CD4-positive, alpha-beta T cell treated with Interleukin-4 for 4 hours (primary cell): ENCODE measurements at regions not wholly inside any gene's neighbourhood (a gene's known extent, or its start where the extent isn't known, plus 50 kb on each side); places are given as distances from the start of the nearest gene placed in this dataset.

Source experiments
- DNase-seq: peaks from one replicate; pipeline ENCODE4 v3.0.0-alpha.2; 2020

GRCh38 chr3:147943265-147943945 lies 534.2 kb downstream of the ZIC1 start:
- DNase-seq, result no peak

- DNase-seq, result no peak
These were observed 536.9 kb downstream of the ZIC1 start for GRCh38 chr3:147945968-147946519.

- DNase-seq, result no peak
These were observed 547.5 kb downstream of the ZIC1 start for GRCh38 chr3:147956615-147957014.

GRCh38 chr3:147958754-147959153 lies 549.6 kb downstream of the ZIC1 start:
- DNase-seq, result no peak

GRCh38 chr3:147960786-147961185 lies 551.6 kb downstream of the ZIC1 start:
- no peak for DNase-seq

- DNase-seq, result no peak
These were observed 553.4 kb downstream of the ZIC1 start for GRCh38 chr3:147962408-147963164.

- DNase-seq, result no peak
These were observed 554.5 kb downstream of the ZIC1 start for GRCh38 chr3:147963711-147964110.

- no peak for DNase-seq
These were observed 566.0 kb downstream of the ZIC1 start for GRCh38 chr3:147975165-147975564.

GRCh38 chr3:147977001-147977400 lies 567.8 kb downstream of the ZIC1 start:
- DNase-seq, result no peak

GRCh38 chr3:147987549-147987948 lies 578.4 kb downstream of the ZIC1 start:
- DNase-seq, result no peak

- no peak for DNase-seq
These were observed 580.2 kb downstream of the ZIC1 start for GRCh38 chr3:147989344-147989743.

GRCh38 chr3:148002705-148003205 lies 593.6 kb downstream of the ZIC1 start:
- DNase-seq, result no peak

- no peak for DNase-seq
These were observed 595.2 kb downstream of the ZIC1 start for GRCh38 chr3:148004331-148004730.

GRCh38 chr3:148005456-148005855 lies 596.3 kb downstream of the ZIC1 start:
- DNase-seq, result no peak

GRCh38 chr3:148006508-148006907 lies 597.3 kb downstream of the ZIC1 start:
- DNase-seq, result no peak

GRCh38 chr3:148008591-148008990 lies 599.4 kb downstream of the ZIC1 start:
- no peak for DNase-seq

GRCh38 chr3:148020861-148021260 lies 611.7 kb downstream of the ZIC1 start:
- no peak for DNase-seq

GRCh38 chr3:148021381-148021780 lies 612.2 kb downstream of the ZIC1 start:
- DNase-seq, result no peak

GRCh38 chr3:148023994-148024393 lies 614.8 kb downstream of the ZIC1 start:
- DNase-seq, result no peak

GRCh38 chr3:148026009-148026588 lies 616.9 kb downstream of the ZIC1 start:
- DNase-seq, result no peak

GRCh38 chr3:148030975-148031374 lies 621.8 kb downstream of the ZIC1 start:
- DNase-seq, result no peak

- DNase-seq, result no peak
These were observed 625.2 kb downstream of the ZIC1 start for GRCh38 chr3:148034353-148034752.

GRCh38 chr3:148036331-148036876 lies 627.2 kb downstream of the ZIC1 start:
- DNase-seq, result no peak
